HEK293 (cell line): ENCODE measurements at regions not wholly inside any gene's neighbourhood (a gene's known extent, or its start where the extent isn't known, plus 50 kb on each side); places are given as distances from the start of the nearest gene placed in this dataset.

ENCODE experiments used
- CTCF ChIA-PET: fragments of 350-600 bp; formaldehyde crosslinking; extraction: SDS; loops from one replicate; lab custom pipeline; 2021; ENCODE audit warnings: antibody characterized with exemption; lab: Yijun Ruan, JAX
- POLR2A ChIA-PET: fragments of 300-600 bp; formaldehyde crosslinking; extraction: SDS; loops from one replicate; lab custom pipeline; 2020; ENCODE audit warnings: antibody characterized with exemption, inconsistent platforms; lab: Yijun Ruan, JAX
- H3K27ac ChIP-seq: fragments of 200-500 bp; sonication (Bioruptor generic); 2 replicates; pipeline ENCODE4 v1.5.1; 2014; ENCODE audit warnings: low read depth, low read length, control low read depth, inconsistent platforms; ENCODE audit errors: extremely low read depth
- H3K36me3 ChIP-seq, 2 experiments: fragments of 200-500 bp in 1 of 2; sonication (Bioruptor generic) in 1 of 2; 1 replicate in 1 of 2; 2 replicates in 1 of 2; pipeline ENCODE4 v1.5.1; 2014 to 2017; ENCODE audit warnings: inconsistent platforms in 2 of 2, low read length in 2 of 2; ENCODE audit not compliant: control insufficient read depth in 2 of 2, insufficient read depth in 1 of 2
- H3K4me1 ChIP-seq: fragments of 200-500 bp; sonication (Bioruptor generic); 2 replicates; pipeline ENCODE4 v1.5.1; 2014; ENCODE audit warnings: mild to moderate bottlenecking, low read length, inconsistent platforms; ENCODE audit not compliant: control insufficient read depth, insufficient read depth
- H3K4me3 ChIP-seq: 2 replicates; pipeline ENCODE4 v1.5.1; 2011; ENCODE audit warnings: low read depth, mild to moderate bottlenecking, control low read depth, low read length, moderate library complexity
- H3K9me3 ChIP-seq: fragments of 200-500 bp; sonication (Bioruptor generic); 2 replicates; pipeline ENCODE4 v1.5.1; 2014; ENCODE audit warnings: low read depth, low read length, inconsistent platforms; ENCODE audit not compliant: control insufficient read depth, insufficient read depth
- ATF2 ChIP-seq: fragments of 450-650 bp; formaldehyde crosslinking; IDR thresholded peaks from 2 replicates; pipeline ENCODE4 v1.5.1; 2016; ENCODE audit warnings: missing biosample characterization, missing genetic modification characterization, low read depth
- BCL11B ChIP-seq: fragments of 450-650 bp; formaldehyde crosslinking; IDR thresholded peaks from 2 replicates; pipeline ENCODE4 v1.5.1; 2016; ENCODE audit warnings: low read depth, missing biosample characterization, missing genetic modification characterization
- KLF9 ChIP-seq: fragments of 450-650 bp; formaldehyde crosslinking; IDR thresholded peaks from 2 replicates; pipeline ENCODE4 v1.5.1; 2016; ENCODE audit warnings: missing biosample characterization, missing genetic modification characterization, low read depth
- OSR2 ChIP-seq: fragments of 450-650 bp; formaldehyde crosslinking; IDR thresholded peaks from 2 replicates; pipeline ENCODE4 v1.5.1; 2016; ENCODE audit warnings: missing biosample characterization, missing genetic modification characterization
- PRDM4 ChIP-seq: fragments of 450-650 bp; formaldehyde crosslinking; IDR thresholded peaks from 2 replicates; pipeline ENCODE4 v1.5.1; 2017; ENCODE audit warnings: missing biosample characterization, missing genetic modification characterization
- ZBTB26 ChIP-seq: fragments of 450-650 bp; formaldehyde crosslinking; optimal IDR thresholded peaks from 2 replicates; pipeline ENCODE3; 2016; ENCODE audit warnings: missing biosample characterization, mild to moderate bottlenecking, missing genetic modification characterization
- ZFP3 ChIP-seq: fragments of 450-650 bp; formaldehyde crosslinking; IDR thresholded peaks from 2 replicates; pipeline ENCODE4 v1.5.1; 2016; ENCODE audit warnings: low read depth, missing biosample characterization, missing genetic modification characterization
- ZNF155 ChIP-seq: fragments of 450-650 bp; formaldehyde crosslinking; IDR thresholded peaks from 2 replicates; pipeline ENCODE4 v1.5.1; 2016; ENCODE audit warnings: missing biosample characterization, missing genetic modification characterization
- ZNF175 ChIP-seq: fragments of 450-650 bp; formaldehyde crosslinking; IDR thresholded peaks from 2 replicates; pipeline ENCODE4 v1.5.1; 2016; ENCODE audit warnings: missing biosample characterization, missing genetic modification characterization
- ZNF214 ChIP-seq: fragments of 450-650 bp; formaldehyde crosslinking; IDR thresholded peaks from 2 replicates; pipeline ENCODE4 v1.5.1; 2017; ENCODE audit warnings: missing biosample characterization, mild to moderate bottlenecking, missing genetic modification characterization, borderline replicate concordance
- ZNF274 ChIP-seq, 2 experiments: fragments of 200-500 bp in 1 of 2; fragments of 450-650 bp in 1 of 2; sonication (Bioruptor generic) in 1 of 2; formaldehyde crosslinking in 1 of 2; IDR thresholded peaks; 2 replicates each; pipeline versions ENCODE4 v1.5.1 to v1.6.1; 2014 to 2016; ENCODE audit warnings: borderline replicate concordance in 1 of 2, inconsistent platforms in 1 of 2, low read length in 1 of 2, missing biosample characterization in 1 of 2, missing genetic modification characterization in 1 of 2
- ZNF302 ChIP-seq: fragments of 450-650 bp; formaldehyde crosslinking; IDR thresholded peaks from 2 replicates; pipeline ENCODE4 v1.5.1; 2016; ENCODE audit warnings: missing biosample characterization, missing genetic modification characterization, low read depth
- ZNF37A ChIP-seq: fragments of 450-650 bp; IDR thresholded peaks from 2 replicates; pipeline ENCODE4 v1.5.1; 2018; ENCODE audit warnings: missing biosample characterization, missing genetic modification characterization
- ZNF473 ChIP-seq: fragments of 450-650 bp; formaldehyde crosslinking; IDR thresholded peaks from 2 replicates; pipeline ENCODE4 v1.5.1; 2017; ENCODE audit warnings: missing biosample characterization, missing genetic modification characterization
- ZNF560 ChIP-seq: fragments of 450-650 bp; formaldehyde crosslinking; IDR thresholded peaks from 2 replicates; pipeline ENCODE4 v1.5.1; 2017; ENCODE audit warnings: missing biosample characterization, missing genetic modification characterization, borderline replicate concordance
- ZNF561 ChIP-seq: fragments of 450-650 bp; IDR thresholded peaks from 2 replicates; pipeline ENCODE4 v1.5.1; 2018; ENCODE audit warnings: missing biosample characterization, missing genetic modification characterization, borderline replicate concordance
- ZNF571 ChIP-seq: fragments of 450-650 bp; formaldehyde crosslinking; IDR thresholded peaks from 2 replicates; pipeline ENCODE4 v1.5.0; 2017; ENCODE audit warnings: missing biosample characterization, missing genetic modification characterization
- ZNF624 ChIP-seq: fragments of 450-650 bp; formaldehyde crosslinking; IDR thresholded peaks from 2 replicates; pipeline ENCODE4 v1.5.1; 2017; ENCODE audit warnings: missing biosample characterization, missing genetic modification characterization
- ZNF645 ChIP-seq: fragments of 450-650 bp; formaldehyde crosslinking; IDR thresholded peaks from 2 replicates; pipeline ENCODE4; 2016; ENCODE audit warnings: missing biosample characterization, missing genetic modification characterization
- ZNF791 ChIP-seq: fragments of 450-650 bp; formaldehyde crosslinking; IDR thresholded peaks from 2 replicates; pipeline ENCODE4 v1.5.1; 2016; ENCODE audit warnings: missing biosample characterization, missing genetic modification characterization
- ZSCAN4 ChIP-seq: fragments of 450-650 bp; formaldehyde crosslinking; IDR thresholded peaks from 2 replicates; pipeline ENCODE4 v1.5.1; 2017; ENCODE audit warnings: missing biosample characterization, missing genetic modification characterization

- no peak for TF ChIP-seq ZNF645 (tag by site-specific recombination)
Measured at GRCh38 chr4:1540601-1541375, 134.5 kb upstream of the NKX1-1 start (continued).

- H3K36me3 ChIP-seq: no peaks in the 10 kb centered on the region
- no peak overlapping the region for H3K4me3 ChIP-seq
- no peaks in the 10 kb centered on the region for H3K4me1 ChIP-seq
- no peak for TF ChIP-seq OSR2 (tag by site-specific recombination)
- no peak for TF ChIP-seq ZBTB26 (tag by site-specific recombination)
- no peak for TF ChIP-seq ZNF302 (tag by site-specific recombination)
- TF ChIP-seq ZNF791: no peak
- TF ChIP-seq ZNF274 (IDR thresholded peaks at IDR 0.05; ENCODE audit: low read length): no peak
- no peak for TF ChIP-seq ZNF274 (tag by site-specific recombination; IDR thresholded peaks at IDR 0.05; ENCODE audit: borderline replicate concordance)
- TF ChIP-seq ZNF560 (tag by site-specific recombination): no peak
- TF ChIP-seq ATF2 (tag by site-specific recombination): no peak
- H3K27ac ChIP-seq: no peak overlapping the region
- ChIA-PET CTCF (no interaction called here), POLR2A (no interaction called here)
- no peaks in the 10 kb centered on the region for H3K9me3 ChIP-seq
Measured at GRCh38 chr4:1539859-1540600, 133.8 kb upstream of the NKX1-1 start.

GRCh38 chr4:1538941-1539772 is 132.9 kb upstream of the NKX1-1 start:
- no peaks in the 10 kb centered on the region for H3K36me3 ChIP-seq
- no peaks in the 10 kb centered on the region for H3K9me3 ChIP-seq
- CTCF ChIA-PET: no interaction called here
- H3K4me3 ChIP-seq: no peak overlapping the region
- POLR2A ChIA-PET: no interaction called here
- no peaks in the 10 kb centered on the region for H3K4me1 ChIP-seq
- no peak overlapping the region for H3K27ac ChIP-seq
- no peak for TF ChIP-seq ZNF37A (tag by site-specific recombination)
- no peak for TF ChIP-seq ZNF624 (tag by site-specific recombination)
- no peak for TF ChIP-seq ZNF571
- no peak for TF ChIP-seq ZNF473 (tag by site-specific recombination)
- TF ChIP-seq ZNF175 (tag by site-specific recombination): no peak
- TF ChIP-seq ZFP3 (tag by site-specific recombination): no peak
- no peak for TF ChIP-seq ZNF561 (tag by site-specific recombination)
- no peak for TF ChIP-seq ZNF214
- TF ChIP-seq KLF9: no peak
- no peak for TF ChIP-seq ZNF155 (tag by site-specific recombination)
- no peak for TF ChIP-seq PRDM4 (tag by site-specific recombination)
- no peak for TF ChIP-seq ZSCAN4 (tag by site-specific recombination)
- TF ChIP-seq BCL11B (tag by site-specific recombination): no peak
